ENCODE measurements at regions not wholly inside any gene's neighbourhood (a gene's known extent, or its start where the extent isn't known, plus 50 kb on each side); places are given as distances from the start of the nearest gene placed in this dataset.
A peak's percentile ranks its signal among the peaks of the same experiment; 100 is the strongest.
"Not testable (repeated sequence)": the region's sequence is repeated elsewhere in the genome, so short reads cannot be mapped to it uniquely, and the experiment has no call there.

GRCh38 chr17:51387986-51388385 lies 127.6 kb downstream of the UTP18 start:
- DNase-seq (ENCODE audit: low spot score): no peak

DNA sequence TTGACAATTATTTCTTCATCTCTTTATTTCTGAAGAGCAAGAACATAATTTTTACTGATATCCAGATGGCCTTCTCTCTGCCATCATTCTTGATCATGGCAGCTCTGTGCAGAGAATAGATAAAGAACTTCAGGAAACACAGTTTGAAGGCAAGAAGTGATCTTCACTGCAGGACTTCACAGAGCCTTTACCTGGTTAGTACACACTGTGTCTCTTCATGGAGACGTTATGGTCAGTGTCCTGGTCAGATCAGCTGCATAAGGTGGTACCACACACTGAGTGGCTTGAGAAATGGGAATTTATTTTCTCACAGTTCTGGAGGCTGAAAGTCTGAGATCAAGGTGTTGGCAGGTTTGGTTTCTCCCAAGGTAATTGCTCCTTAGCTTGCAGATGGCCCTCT lies 129.5 kb downstream of the UTP18 start:
- no peak for DNase-seq (ENCODE audit: low spot score)

- no peak for DNase-seq (ENCODE audit: low spot score)
These were observed 131.8 kb downstream of the UTP18 start for GRCh38 chr17:51391982-51392654.

DNA sequence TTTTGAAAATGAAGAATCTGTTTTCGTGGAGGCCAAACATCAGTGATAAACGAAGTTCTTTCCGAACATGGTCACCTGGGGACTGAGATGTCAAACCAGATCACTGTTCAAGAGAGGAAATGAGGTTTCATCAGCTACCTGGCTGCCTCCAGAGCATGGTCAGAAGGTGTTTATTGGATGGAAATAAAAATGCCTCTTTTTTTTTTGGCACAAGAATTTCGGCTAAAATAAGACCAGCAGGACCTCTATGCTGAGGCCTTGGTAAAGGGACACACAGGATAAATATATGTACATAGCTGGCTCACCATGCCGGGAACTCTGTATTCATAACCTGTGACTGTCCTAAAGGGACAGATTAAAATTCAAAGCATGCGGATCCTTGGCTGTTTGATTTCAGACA lies 135.3 kb downstream of the UTP18 start:
- no peak for DNase-seq (ENCODE audit: low spot score)

DNA sequence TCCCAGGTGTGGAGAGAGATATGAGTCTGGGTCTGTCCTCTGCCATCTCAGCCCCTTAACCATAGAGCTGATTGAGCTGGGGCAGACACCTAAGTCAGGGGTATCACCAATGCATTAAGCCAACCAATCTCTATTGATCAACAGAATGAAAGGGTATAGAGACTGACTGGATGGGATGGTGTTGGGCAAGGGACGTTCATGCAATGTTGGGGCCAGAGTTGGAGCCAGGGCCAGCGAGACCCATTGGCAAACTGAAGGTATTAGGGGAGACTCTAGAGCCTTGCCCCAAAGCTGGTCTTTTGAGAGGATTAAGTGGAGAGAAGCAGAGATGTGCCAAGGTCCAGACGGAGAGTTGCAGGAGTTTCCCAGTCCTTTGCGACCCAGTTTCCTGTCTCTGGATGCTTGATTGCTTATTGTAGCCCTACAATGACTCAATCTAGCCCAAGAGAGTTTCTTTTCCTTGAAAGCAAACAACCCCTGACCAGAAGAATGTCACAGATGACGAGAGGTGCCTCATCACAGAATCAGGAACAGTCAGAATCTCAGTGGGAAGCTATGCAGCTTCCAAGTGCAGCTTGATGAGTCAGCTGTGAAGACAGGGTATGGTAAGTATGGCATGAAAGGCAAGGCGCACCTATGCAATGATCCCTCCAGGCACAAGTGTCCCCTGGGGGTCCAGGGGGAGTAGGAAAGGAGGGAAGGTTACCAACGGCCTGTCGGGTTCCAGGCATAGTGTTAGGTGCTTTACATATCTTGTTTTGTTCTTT lies 137.2 kb downstream of the UTP18 start:
- DNase-seq (ENCODE audit: low spot score): no peak

- no peak for DNase-seq (ENCODE audit: low spot score)
These were observed 137.8 kb downstream of the UTP18 start for GRCh38 chr17:51398128-51398525.

DNA sequence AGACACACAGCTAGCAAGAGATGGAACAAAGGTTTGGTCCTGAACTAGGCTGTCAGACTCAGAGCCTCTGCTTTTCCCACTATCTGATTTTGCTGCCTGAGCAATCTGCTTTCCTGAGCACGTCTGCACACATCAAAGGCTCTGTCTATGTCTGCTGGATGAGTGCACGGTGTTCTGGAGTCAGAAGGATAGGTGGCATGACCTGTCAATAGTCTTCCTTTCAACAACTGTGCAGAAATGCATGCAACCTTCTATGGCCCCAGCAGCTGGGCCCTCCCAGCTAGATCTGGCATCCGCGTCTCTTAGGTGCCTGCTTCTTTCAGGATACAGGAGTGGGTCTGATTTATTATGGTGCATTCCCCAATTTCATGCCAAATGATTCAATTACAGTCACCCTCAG lies 138.3 kb downstream of the UTP18 start:
- DNase-seq (ENCODE audit: low spot score): no peak

DNA sequence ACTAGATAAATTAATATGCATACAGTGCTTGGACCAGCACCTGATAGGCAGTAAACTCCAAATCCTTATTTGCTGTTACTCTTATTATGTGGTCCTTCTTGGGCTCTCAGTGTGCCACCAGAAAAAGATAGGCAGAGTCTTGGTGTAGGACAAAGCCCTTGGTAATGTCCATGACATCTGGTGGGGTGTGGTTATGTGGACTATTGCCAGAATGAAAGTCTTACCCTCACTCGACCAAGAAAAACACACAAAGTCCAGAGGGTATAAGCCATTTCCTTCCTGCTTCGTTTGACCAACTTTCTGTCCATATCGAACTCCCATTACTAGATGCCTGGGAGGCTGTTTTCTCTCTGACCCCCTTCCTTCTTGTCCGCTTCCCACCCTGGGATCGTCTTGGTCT lies 140.9 kb downstream of the UTP18 start:
- no peak for DNase-seq (ENCODE audit: low spot score)

GRCh38 chr17:51402899-51403298 lies 142.6 kb downstream of the UTP18 start:
- DNase-seq (ENCODE audit: low spot score): no peak

DNA sequence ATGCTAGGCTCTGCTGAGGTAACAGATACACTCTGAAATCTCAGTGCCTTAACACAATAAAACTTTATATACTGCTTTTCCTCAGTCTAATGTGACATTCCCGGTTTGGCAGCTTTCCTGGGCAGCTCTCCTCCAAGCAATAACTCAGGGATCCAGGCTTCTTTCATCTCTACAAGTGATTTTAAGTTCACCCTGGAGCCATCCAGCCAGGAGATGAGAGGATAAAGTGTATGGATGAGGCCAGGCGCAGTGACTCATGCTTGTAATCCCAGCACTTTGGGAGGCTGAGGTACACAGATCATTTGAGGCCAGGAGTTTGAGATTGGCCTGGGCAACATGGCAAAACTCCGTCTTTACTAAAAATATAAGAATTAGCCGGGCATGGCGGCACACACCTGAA lies 147.2 kb downstream of the UTP18 start:
- no peak for DNase-seq (ENCODE audit: low spot score)

DNA sequence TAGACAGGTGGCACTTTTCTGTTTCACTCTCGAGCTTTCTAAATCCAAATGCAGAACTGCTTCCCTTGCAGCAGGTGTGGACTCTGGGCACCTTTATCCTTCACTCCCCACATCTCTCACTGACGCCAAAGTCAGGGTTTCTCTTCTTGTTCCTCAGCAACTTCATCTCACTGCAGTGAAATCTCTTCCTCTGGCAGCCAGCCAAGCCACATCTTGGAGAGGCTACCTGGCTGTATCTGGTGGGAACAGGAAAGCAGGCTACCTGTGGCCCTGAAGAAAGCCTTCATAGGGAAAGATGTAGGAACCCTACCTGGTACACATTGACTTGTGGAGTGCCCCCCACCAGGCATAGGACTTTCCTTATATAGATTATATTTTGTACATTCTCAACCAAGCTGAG lies 159.1 kb downstream of the UTP18 start:
- DNase-seq (ENCODE audit: low spot score): peak; percentile 27

GRCh38 chr17:51421525-51421924 lies 161.2 kb downstream of the UTP18 start:
- no peak for DNase-seq (ENCODE audit: low spot score)

DNA sequence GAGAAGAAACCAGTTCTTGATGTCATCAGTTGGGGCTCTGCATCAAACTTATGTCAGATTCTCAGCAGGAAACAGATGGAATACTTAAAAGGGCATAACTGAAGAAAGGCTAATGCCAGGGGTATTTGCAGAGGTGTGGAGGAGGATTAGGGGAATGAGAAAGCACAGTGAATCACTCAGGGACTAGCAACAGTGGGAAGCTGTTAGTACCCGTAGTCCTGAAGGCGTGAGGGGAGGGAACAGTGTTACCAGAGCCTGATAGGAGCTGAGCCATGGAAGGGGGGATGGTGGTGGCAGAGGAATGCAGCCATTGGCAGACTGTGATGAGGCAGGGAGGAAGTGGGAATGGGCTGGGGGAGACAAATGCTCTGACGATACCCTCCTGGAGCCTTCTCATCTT lies 162.3 kb downstream of the UTP18 start:
- DNase-seq (ENCODE audit: low spot score): no peak

GRCh38 chr17:51423421-51424160 lies 163.2 kb downstream of the UTP18 start:
- no peak for DNase-seq (ENCODE audit: low spot score)

GRCh38 chr17:51425773-51426172 lies 165.4 kb downstream of the UTP18 start:
- no peak for DNase-seq (ENCODE audit: low spot score)

DNA sequence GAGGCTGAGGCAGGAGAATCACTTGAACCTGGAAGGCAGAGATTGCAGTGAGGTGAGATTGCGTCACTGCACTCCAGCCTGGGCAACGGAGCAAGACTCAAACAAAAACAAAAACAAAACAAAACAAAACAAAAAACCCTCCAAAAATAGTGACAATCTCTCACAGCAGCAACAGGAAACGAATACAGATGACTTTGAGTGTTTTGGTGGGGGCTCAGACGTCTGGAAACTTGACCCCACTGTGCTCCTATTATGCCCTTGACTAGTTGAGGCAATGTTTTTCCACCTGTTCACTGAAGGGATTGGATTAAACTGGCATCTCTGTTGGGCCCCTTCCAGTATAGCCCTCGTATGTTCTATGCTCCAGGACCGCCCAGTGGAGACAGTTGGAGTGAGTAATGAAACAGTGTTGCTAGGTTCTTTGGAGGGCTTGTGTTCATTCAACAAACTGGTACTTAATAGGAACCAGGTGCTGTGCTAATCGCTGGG lies 167.0 kb downstream of the UTP18 start:
- no peak for DNase-seq (ENCODE audit: low spot score)

DNA sequence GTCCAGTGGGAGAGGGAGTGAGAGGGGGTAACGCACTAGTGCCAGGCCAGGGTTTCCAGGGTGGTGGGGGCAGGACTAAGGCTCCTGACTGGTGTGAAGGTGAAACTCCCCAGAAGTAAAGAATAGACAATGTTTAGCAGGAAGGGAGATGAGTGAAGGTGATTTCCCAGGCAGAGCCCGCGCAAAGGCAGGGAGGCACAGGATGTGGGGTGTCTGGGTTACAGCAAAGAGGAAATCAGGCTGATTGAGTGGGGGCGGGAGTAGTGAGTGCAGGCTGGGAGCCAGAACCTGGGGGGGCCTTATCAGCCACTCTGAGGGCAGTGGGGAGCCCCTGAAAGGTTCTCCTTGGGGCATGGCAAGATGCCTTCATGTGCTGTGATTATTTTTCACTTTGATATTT lies 167.5 kb downstream of the UTP18 start:
- DNase-seq (ENCODE audit: low spot score): no peak

DNA sequence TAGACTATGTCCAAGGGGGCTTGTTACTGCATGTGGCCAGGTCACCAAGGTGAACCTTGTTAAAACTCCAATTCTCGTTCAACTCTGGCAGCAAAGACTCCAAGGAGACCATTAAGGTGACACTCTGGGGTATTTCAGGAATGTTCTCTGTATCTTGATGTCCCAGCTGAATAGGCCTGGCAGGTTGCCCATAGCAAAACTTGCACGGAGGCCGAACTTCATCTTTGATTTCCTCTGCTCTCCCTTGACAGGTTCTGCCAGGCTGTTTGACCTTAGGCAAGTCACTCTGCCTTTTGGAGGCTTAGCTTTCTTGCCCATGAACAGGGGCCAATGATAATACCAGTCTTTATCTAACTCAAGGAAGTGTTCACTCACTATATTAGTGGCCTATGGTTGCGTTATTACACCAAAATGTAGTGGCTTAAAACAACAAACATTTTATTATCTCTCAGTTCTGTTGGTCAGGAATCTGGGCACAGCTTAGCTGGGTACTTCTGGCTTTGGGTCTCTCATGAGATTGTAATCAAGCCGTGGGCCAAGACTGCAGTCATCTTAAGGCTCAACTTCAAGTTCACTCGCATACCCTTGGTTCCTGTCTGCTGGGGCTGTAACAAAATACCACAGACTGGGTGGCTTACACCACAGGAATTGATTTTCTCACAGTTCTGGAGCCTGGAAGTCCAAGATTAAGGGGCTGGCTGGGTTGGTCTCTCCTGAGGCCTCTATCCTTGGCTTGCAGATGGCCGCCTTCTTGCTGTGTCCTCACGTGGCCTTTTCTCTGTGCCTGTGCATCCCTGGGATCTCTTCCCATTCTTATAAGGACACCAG lies 168.5 kb downstream of the UTP18 start:
- DNase-seq (ENCODE audit: low spot score): no peak

DNA sequence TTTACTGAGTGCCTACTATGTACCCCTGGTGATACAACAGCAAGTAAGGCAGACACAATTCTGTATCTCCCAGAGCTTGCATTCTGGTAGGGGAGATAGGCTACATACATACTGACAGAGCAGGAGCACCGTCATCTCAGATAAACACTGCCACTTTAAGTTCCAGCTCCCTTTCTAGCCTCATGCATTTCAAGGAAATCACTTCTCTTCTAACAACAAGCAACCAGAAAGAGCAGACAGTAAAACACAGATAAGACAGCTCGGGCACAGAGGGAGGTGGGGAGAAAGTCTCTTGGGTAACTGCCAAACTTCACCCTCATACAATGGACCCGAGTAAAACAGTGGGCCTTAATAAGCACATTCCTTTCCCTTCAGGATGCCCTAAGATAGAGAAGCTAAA lies 169.6 kb downstream of the UTP18 start:
- DNase-seq (ENCODE audit: low spot score): not testable (repeated sequence)

- DNase-seq (ENCODE audit: low spot score): no peak
These were observed 170.2 kb downstream of the UTP18 start for GRCh38 chr17:51430591-51430990.

DNA sequence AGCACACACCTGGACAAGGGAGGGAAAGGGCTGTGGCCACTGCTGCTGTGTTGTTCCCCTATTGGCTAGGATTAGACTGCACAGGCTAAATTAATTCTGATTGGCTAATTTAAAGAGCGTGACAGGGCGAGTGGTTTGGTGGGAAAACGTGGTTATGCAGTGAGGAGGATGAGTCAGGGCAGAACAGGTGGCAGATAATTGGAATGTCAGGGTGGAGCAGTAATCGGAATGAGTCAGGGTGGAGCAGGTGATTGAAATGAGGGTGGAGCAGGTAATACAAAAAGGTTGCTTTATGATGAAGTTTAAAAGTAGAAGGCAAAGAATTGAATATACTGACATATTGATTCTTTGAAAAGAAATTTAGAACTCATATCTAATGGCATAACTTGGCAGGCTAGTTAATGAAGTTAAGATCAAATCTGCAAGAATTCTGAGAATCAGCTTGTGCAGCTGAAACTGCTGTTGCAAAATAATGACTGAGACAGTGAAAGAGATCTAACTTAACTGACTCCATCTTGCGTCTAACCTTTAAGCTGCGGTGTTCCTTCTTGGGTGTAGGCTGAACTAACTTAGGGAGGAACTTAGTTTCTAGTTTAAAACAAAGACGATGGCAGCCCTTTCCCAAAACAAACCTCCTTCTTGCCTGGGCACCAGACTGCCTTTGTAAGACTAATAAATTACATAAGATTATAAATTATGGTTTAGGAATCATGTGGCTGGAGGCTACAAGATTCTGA lies 174.3 kb downstream of the UTP18 start:
- DNase-seq (ENCODE audit: low spot score): peak; percentile 81

Data from HT-29 (cell line).